Osteocyte (in vitro differentiated cells): ENCODE measurements at regions not wholly inside any gene's neighbourhood (a gene's known extent, or its start where the extent isn't known, plus 50 kb on each side); places are given as distances from the start of the nearest gene placed in this dataset.

Experiments used
- DNase-seq: peaks from one replicate; pipeline ENCODE4 v3.0.0; 2021; ENCODE audit warnings: mixed read lengths; ENCODE audit not compliant: unreplicated experiment; ENCODE audit errors: extremely low spot score
- H3K27ac Mint-ChIP-seq: one replicate; pipeline ENCODE4 v1.8.0; 2021; ENCODE audit warnings: mild to moderate bottlenecking, mixed read lengths; ENCODE audit not compliant: unreplicated experiment
- H3K27me3 Mint-ChIP-seq: one replicate; pipeline ENCODE4 v1.8.0; 2021; ENCODE audit warnings: mixed read lengths; ENCODE audit not compliant: unreplicated experiment
- H3K36me3 Mint-ChIP-seq: one replicate; pipeline ENCODE4 v1.8.0; 2021; ENCODE audit warnings: mixed read lengths; ENCODE audit not compliant: unreplicated experiment
- H3K4me1 Mint-ChIP-seq: one replicate; pipeline ENCODE4 v1.8.0; 2021; ENCODE audit warnings: mixed read lengths; ENCODE audit not compliant: unreplicated experiment
- H3K4me3 Mint-ChIP-seq: one replicate; pipeline ENCODE4 v1.8.0; 2021; ENCODE audit warnings: mild to moderate bottlenecking, moderate library complexity, mixed read lengths; ENCODE audit not compliant: unreplicated experiment
- H3K9me3 Mint-ChIP-seq: one replicate; pipeline ENCODE4 v1.8.0; 2021; ENCODE audit warnings: mixed read lengths; ENCODE audit not compliant: unreplicated experiment
- TF ChIP-seq, protein P1 (sequence below): fragments of 200-600 bp; sonication (generic); IDR thresholded peaks from 2 replicates; pipeline ENCODE4 v1.5.0; 2021; ENCODE audit warnings: antibody characterized with exemption, mild to moderate bottlenecking, moderate library complexity

DNA sequence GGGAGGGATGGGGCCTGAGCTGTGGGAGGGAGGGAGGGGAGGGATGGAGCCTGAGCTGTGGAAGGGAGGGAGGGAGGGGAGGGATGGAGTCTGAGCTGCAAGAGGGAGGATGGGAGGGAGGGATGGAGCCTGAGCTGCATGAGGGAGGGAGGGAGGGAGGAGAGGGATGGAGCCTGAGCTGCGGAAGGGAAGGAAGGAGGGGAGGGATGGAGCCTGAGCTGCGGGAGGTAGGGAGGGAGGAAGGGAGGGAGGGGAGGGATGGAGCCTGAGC lies 124.0 kb upstream of the ERCC6L2 start:
- Mint-ChIP-seq H3K36me3 (no peaks in the 10 kb centered on the region), H3K27ac (no peak overlapping the region), H3K4me3 (no peak overlapping the region), H3K9me3 (no peaks in the 10 kb centered on the region), H3K4me1 (peaks cover 10% of the 10 kb centered on the region), H3K27me3 (peaks cover 6% of the 10 kb centered on the region)
- TF ChIP-seq, protein P1, sequence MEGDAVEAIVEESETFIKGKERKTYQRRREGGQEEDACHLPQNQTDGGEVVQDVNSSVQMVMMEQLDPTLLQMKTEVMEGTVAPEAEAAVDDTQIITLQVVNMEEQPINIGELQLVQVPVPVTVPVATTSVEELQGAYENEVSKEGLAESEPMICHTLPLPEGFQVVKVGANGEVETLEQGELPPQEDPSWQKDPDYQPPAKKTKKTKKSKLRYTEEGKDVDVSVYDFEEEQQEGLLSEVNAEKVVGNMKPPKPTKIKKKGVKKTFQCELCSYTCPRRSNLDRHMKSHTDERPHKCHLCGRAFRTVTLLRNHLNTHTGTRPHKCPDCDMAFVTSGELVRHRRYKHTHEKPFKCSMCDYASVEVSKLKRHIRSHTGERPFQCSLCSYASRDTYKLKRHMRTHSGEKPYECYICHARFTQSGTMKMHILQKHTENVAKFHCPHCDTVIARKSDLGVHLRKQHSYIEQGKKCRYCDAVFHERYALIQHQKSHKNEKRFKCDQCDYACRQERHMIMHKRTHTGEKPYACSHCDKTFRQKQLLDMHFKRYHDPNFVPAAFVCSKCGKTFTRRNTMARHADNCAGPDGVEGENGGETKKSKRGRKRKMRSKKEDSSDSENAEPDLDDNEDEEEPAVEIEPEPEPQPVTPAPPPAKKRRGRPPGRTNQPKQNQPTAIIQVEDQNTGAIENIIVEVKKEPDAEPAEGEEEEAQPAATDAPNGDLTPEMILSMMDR, result no peak
- DNase-seq, result no peak

DNA sequence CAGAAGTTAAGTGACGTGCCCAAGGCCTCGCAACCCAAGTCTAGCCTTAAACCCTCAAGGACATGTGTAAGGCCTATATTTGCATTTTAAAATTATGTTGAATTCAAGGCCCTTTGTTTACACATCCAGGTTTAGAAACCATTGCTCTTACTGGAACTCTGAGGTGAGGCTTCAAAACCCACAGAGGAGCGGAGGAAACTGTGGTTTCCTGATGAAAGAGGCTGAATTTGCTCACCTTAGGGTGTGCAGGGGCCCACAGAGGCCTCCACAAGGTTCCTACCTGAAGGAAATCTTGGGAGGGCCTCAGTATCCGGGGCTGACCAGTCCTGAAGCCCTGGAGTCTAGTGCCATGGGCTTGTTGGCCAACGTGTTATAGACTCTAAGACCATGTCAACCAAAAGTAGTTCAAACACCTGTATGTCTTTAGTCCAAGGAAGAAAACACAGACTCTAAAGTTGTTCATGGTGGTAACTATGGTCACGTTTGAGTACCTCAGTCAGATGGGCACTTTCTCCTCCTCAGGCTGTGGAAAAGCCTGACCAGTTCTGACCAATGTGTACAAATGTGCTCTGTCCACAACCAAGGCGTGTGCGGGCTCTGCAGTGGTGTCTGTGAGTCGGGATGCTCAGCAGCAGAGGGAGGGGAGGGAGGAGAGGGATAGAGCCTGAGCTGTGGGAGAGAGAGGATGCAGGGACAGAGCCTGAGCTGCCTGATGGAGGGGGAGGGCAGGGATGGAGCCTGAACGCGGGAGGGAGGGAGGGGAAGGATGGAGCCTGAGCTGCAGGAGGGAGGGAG lies 124.6 kb upstream of the ERCC6L2 start:
- H3K9me3 Mint-ChIP-seq, result no peaks in the 10 kb centered on the region
- H3K4me1 Mint-ChIP-seq, result peaks cover 7% of the 10 kb centered on the region
- H3K27ac Mint-ChIP-seq, result no peak overlapping the region
- no peak for DNase-seq
- H3K36me3 Mint-ChIP-seq, result no peaks in the 10 kb centered on the region
- TF ChIP-seq, protein P1, result no peak
- H3K27me3 Mint-ChIP-seq, result peaks cover 6% of the 10 kb centered on the region
- H3K4me3 Mint-ChIP-seq, result no peak overlapping the region

DNA sequence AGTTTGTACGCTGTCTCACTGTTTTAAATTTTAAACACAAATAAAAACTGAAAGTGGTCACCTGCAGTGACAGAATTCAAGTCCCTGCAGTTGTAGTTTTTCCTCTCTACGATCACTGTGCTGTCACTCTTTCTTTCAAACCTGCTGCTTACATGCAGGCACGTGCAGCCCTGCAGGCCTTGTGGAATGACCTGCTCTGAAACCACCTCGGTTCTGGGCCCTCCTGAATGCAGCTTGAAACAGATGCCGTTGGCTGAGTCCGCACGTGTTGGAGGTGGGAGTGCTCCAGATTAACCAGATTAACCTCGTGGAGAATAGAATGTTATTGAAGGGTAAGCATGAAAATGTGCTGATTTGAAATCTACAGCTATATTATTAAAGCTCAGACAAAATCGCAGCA lies 126.0 kb upstream of the ERCC6L2 start:
- H3K27me3 Mint-ChIP-seq, result peaks cover 6% of the 10 kb centered on the region

DNA sequence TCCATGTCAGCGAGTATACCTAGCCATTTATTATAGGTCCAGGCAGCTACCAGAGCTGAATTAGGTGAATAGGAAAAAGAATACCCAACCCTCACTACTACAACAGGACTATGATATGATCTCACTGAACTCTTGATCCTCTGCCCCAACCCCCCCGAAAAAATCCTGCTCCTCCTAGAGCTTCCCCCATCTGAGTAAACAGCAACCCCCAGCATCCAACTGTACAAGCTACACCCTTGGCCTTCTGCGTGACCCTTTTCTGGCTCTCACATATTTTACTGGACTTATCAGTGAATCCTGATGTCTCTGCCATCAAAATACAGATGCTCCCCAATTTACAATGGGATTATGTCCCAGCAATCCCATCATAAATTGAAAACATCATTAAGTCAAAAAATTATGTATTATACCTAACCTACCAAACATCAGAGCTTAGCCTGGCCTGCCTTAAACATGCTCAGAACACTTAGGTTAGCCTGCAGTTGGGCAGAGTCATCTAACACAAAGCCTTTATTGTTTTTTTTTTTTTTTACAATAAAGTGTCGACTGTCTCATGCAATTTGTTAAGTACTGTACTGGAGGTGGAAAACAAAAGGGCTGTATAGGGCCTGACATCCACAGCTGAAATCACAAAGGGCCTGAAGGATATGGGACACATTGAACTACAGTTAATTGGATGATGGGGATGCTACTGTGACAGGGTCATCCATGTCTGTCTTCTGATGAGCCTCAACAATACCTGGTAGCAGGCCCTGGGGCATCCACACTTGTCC lies 128.9 kb upstream of the ERCC6L2 start:
- no peaks in the 10 kb centered on the region for H3K9me3 Mint-ChIP-seq
- no peak overlapping the region for H3K4me3 Mint-ChIP-seq
- peaks cover 18% of the 10 kb centered on the region for H3K27me3 Mint-ChIP-seq
- DNase-seq, result no peak
- TF ChIP-seq, protein P1, result no peak
- H3K27ac Mint-ChIP-seq, result no peak overlapping the region
- H3K4me1 Mint-ChIP-seq, result no peaks in the 10 kb centered on the region
- H3K36me3 Mint-ChIP-seq, result no peaks in the 10 kb centered on the region

More for the DNA sequence above, 126.0 kb upstream of the ERCC6L2 start:
- Mint-ChIP-seq H3K4me1 (peaks cover 7% of the 10 kb centered on the region), H3K4me3 (no peak overlapping the region), H3K27ac (no peak overlapping the region), H3K36me3 (no peaks in the 10 kb centered on the region), H3K9me3 (no peaks in the 10 kb centered on the region)
- TF ChIP-seq, protein P1, result no peak
- no peak for DNase-seq

DNA sequence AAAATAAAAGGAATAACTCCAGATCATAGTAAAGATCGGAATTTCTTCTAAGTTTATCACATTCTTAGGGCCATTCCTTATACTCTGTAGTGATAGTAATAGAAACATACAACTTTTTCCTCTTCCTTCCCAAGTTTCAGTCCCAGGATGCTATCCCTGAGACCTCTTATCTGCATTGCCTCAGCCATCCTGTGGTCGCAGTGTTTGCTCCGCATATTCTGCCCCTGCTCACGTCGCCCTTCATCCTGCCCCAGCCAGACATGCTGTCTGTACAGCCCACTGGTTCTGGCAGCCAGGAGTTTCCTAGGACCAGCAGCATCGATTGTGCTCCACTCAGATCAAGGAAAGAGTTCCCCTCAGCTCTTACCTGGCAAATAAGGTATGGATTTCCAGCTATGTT lies 132.7 kb upstream of the ERCC6L2 start:
- DNase-seq, result no peak
- H3K9me3 Mint-ChIP-seq, result no peaks in the 10 kb centered on the region
- H3K4me1 Mint-ChIP-seq, result peaks cover 2% of the 10 kb centered on the region
- H3K27me3 Mint-ChIP-seq, result peaks cover 12% of the 10 kb centered on the region
- TF ChIP-seq, protein P1, result no peak
- H3K27ac Mint-ChIP-seq, result no peak overlapping the region
- no peak overlapping the region for H3K4me3 Mint-ChIP-seq
- no peaks in the 10 kb centered on the region for H3K36me3 Mint-ChIP-seq
